Breast epithelium (tissue), 3 donors: ENCODE measurements at regions not wholly inside any gene's neighbourhood (a gene's known extent, or its start where the extent isn't known, plus 50 kb on each side); places are given as distances from the start of the nearest gene placed in this dataset.

Experiments used
- CTCF ChIP-seq, 3 donors: fragments of 450-650 bp; IDR thresholded peaks; one replicate each; pipeline ENCODE4 v1.5.1; 2016 to 2017; ENCODE audit warnings: antibody characterized with exemption in 3 of 3, mild to moderate bottlenecking in 3 of 3, moderate library complexity in 3 of 3
- POLR2AphosphoS5 ChIP-seq, 3 donors: sonication (generic); formaldehyde crosslinking; IDR thresholded peaks; one replicate each; pipeline ENCODE4 v1.6.1; 2017; ENCODE audit warnings: antibody characterized with exemption in 3 of 3

DNA sequence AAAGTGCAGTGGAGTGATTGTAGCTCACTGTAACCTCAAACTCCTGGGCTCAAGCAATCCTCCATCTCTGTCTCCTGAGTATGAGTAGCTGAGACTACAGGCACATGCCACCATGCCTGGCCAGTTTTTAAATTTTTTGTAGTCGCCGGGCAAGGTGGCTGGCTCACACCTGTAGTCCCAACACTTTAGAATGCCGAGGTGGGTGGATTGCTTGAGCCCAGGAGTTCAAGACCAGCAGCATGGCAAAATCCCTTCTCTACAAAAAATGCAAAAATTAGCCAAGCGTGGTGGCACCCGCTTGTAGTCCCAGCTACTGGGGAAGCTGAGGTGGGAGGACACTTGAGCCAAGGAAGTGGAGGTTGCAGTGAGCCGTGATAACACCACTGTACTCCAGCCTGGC lies 219.5 kb downstream of the KLHL28 start:
- TF ChIP-seq POLR2AphosphoS5 (IDR thresholded peaks at IDR 0.05), result no peak
- TF ChIP-seq CTCF (IDR thresholded peaks at IDR 0.05), result no peak
